ENCODE measurements at regions not wholly inside any gene's neighbourhood (a gene's known extent, or its start where the extent isn't known, plus 50 kb on each side); places are given as distances from the start of the nearest gene placed in this dataset.

DNA sequence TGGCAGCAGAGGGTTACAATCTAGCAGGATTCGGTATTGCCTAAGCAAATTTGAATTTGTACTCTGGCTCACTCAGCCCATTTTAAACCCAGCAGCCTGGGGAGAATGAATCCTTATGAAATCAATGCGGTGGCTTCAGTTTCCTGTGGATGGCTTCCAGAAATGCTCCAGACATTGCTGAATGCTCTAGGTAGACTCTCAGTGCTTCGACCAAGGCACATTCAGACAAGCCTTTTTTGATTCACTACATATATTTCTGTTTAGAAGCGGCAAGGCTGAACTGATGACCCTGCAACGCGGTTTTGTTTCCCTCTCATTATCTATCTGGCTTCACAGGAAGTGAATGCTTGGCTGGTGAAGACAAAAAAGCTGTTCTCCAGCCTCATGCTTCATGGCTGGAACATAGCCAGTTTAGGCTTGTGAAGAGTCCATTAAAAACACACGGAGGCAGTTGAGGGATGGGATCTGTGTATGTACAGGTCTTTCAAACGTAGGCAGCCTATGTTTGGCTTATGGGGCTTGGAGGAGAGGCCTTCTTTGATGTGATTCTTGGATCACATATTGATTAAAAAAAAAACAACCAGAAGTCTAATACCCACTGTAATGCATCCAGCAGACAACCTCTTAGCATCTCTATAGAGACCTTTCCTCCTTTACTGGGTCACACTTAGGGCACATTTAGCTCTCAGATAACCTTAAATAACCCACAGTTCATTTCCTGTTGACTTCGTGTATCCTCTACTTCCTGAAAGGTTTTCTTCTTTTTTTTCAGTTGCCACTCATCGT, 400.2 kb upstream of the TBL1XR1 start:
- peak; percentile 86 to 92 (median 87) for DNase-seq

DNA sequence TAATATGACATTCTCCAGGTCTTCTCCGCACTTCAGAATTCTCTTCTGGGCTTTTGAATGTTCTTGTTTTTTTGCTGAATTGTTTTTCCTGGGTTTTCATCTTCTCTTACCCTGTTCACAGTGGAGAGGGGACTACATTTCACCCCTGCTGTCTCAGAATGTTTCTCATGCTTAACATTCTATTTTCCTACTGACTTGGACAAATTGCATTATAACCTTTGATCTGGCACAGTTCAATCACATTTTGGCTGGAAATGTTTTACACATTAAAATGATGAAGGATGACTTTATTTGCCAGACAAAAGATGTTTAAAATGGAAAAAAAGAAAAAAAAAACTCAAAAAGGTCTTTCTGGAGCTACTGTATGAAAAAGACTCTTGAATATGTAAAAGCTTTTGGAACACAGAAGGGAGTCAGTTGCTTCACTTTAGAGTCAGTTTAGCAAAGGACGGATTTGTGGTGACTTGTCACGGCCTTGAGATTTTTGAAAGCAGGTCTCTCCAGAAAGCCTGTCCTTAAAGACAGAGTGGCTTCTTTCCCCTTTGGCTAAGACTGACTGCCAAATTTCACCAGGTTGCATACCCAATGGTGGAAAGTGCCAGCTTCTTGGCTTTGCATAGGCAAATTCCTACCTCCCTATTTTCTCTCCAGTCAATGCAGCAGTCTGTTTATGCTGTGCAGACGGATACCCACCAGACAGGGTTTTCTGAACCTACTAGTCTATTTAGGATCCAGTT, 401.0 kb upstream of the TBL1XR1 start:
- peak in 1 of 3 donors; percentile 56 for DNase-seq

- DNase-seq, result no peak
These were observed 402.0 kb upstream of the TBL1XR1 start for GRCh38 chr3:177599326-177599725.

GRCh38 chr3:177599837-177600236, 402.6 kb upstream of the TBL1XR1 start:
- no peak for DNase-seq

DNA sequence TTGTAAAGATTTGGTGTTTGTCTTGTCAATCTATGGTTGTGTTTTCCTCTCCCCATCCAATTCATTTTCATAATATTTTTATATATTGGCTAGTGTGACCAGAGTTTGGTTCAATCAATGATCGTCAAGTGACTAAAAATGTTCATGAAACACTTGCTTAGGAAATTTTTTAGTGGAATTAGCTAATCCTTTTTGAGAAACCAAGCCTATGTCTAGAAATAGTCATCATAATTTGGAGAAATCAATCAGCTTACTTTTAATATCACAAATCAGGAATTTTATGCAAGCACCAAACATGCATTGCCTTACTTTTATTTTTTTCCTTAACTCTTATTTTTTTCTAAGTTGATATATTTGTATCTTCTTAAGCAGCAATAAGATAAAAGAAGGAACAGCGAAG, 403.1 kb upstream of the TBL1XR1 start:
- DNase-seq, result no peak

- DNase-seq, result no peak
These were observed 403.9 kb upstream of the TBL1XR1 start for GRCh38 chr3:177601152-177601551.

DNA sequence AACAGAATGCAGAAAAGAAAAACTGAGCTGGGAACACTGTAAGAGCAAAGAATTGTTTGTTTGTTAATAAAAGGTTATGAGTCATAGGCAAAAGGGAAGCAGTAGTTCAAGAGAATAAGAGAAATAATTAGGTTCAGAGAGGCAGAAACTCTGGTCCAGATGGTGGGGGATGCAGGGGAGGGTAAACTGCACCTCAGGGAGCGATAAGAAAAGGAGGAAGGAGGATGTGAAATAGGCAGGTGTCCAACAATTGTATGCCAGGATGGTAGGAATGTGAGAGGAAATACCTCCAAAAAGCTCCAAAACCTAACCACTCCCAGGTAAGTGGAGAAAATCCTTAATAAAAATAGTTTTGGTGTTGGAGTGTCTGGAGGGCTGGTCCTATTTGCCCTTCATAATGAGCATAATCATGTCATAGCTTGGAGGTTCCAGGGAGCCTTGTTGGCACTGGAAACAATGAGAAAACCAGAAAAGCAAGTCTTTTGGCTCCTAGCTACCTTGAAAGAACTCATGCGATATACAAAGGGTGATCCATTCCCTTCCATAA, 405.4 kb upstream of the TBL1XR1 start:
- DNase-seq, result no peak

DNA sequence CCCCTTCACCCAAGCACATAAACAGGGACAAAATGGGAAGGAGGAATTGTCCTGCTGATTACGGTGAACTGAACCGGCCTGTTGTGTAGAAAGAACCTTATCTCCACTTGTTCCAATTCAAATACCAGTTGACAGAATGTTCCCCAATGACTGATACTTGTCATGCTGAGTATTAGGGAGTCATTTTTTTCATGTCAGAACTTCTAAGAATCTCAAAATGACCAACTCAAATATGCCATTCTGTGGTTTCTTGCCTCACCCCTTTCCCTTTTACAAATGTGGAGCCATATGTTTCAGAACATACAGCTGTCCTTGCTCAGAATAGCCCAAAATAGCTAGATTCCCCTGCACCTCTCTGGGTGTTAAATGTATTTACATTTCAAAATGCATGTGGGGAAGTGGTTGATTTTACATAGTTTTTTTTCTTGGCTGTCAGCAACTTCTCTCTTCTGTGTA, 405.9 kb upstream of the TBL1XR1 start:
- no peak for DNase-seq

GRCh38 chr3:177604181-177604580, 406.9 kb upstream of the TBL1XR1 start:
- no peak for DNase-seq

DNA sequence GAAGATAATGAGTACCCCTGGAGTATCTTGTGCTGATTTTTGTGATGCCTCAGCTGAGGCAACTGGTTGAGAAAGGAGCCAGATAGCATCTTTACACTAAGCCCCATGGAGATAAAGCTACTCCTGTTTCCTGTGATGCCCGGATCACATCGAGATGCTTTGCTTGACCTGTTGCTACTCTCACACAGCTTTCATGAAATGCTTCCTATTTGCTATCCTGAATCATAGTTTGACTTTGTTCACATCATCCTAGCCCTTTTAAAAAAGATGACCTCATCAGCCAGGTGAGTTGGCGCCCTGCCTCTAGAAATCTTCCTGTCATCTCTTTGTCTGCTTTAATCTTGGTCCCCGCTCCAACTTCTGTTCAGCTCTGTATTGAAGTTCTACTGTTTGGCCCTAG, 409.6 kb upstream of the TBL1XR1 start:
- DNase-seq, result no peak

DNA sequence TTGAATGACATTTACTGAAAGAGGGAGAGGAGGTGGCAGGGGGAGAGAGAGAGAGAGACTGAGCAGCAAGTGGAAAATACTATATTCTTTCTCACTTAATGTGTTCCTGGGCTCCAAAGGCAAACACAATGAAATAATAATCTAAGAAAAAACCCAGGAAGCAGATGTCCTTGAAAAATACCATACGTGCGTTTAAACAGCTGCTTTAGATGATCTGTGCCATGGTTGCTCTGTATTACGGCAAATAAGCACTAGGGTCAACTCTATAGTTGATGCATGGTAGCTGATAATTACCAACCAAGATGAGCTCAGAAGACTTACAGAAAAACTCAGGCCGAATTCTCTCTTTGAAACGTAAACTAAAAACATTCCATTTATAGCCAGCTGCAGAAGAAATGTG, 410.3 kb upstream of the TBL1XR1 start:
- no peak for DNase-seq

DNA sequence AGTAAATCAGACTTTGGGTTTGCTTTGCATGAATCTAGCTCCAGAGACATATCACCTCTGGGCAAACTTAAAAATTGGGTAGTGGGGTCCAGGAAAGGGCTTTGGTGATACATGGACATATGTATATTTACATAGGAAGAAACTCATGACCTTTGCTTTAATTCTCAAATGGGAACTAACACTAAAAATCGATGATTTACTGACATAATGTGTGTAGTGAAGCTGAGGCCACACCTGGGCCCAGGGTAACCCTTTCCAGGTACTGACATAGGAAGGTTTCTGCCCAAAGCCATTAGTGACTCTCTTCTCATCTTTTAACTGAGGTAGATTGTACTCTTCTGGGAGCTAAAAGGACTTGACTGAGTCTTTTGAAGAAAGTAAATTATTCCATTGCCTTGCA, 411.2 kb upstream of the TBL1XR1 start:
- no peak for DNase-seq

DNA sequence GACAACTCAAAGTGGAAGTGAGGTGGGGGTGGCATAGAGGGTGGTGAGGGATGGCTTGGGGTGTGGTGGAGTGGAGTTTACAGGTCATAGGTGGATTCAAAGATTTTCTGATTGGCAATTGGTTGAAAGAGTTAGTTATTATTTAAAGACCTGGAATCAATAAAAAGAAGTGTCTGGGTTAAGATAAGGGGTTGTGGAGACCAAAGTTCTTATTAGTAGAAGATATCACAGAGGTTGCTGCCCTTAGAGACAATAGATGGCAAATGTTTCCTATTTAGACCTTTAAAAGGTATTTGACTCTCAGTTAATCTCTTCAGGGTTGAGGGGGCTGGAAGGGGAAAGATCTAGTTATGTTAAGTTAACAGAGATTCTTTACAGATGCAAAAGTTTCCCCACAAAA, 412.3 kb upstream of the TBL1XR1 start:
- no peak for DNase-seq

DNA sequence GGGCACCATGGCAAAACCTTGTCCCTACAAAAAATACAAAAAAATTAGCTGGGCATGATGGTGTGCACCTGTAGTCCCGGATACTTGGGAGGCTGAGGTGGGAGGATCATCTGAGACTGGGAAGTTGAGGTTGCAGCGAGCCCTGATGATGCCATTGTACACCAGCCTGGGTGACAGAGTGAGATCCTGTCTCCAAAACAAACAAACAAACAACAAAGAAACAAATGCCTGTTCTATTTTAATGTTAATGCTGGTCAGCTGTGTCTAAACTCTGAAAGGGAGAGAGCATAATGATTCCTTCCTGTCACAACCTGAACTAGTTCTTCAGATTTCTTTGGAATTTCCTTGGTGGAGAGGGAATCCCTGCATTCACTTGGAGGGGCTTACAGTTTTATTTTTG, 413.0 kb upstream of the TBL1XR1 start:
- DNase-seq, result no peak

GRCh38 chr3:177610686-177611633, 413.7 kb upstream of the TBL1XR1 start:
- DNase-seq, result peak in 1 of 3 donors; percentile 64

- peak in 1 of 3 donors; percentile 69 for DNase-seq
These were observed 414.6 kb upstream of the TBL1XR1 start for GRCh38 chr3:177611752-177612334.

DNA sequence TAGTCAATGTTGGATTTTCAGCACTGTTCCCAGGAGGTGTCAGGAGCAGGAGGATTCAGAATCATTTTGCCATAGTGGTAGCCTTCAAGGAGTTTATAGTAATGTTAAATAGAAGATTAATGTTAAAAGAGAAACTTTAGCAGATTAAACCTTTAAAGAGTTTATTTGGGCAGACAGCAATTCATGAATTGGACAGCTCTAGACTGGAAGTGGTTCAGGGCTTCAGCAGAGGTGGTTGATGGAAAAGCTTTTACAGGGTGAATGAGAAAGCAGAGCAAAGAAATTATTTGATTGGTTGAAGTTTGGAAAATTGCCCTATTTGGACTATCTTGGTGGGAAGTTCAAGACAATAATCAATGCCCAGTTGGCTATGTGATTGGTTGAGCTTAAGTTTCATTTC, 416.6 kb upstream of the TBL1XR1 start:
- no peak for DNase-seq

DNA sequence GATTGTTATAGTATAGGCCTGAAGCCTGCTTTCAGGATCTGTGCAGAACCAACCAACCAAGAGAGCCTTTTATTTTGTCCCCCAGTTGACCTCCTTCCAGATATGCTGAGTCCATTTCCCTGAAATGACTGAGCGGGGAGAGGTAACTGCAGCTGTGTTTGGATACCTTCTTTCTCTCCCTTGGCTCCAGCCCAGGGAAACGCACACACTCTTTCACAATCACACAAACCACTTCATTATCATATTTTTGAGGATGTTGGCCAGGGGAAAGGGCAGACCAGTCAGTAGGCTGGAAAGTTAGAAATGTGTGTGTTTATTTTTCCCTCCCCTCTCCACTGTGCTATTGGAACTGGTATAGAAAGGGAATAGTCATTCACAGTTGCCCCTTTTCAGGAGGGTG, 417.7 kb upstream of the TBL1XR1 start:
- DNase-seq, result peak; percentile 75 to 86 (median 75)

DNA sequence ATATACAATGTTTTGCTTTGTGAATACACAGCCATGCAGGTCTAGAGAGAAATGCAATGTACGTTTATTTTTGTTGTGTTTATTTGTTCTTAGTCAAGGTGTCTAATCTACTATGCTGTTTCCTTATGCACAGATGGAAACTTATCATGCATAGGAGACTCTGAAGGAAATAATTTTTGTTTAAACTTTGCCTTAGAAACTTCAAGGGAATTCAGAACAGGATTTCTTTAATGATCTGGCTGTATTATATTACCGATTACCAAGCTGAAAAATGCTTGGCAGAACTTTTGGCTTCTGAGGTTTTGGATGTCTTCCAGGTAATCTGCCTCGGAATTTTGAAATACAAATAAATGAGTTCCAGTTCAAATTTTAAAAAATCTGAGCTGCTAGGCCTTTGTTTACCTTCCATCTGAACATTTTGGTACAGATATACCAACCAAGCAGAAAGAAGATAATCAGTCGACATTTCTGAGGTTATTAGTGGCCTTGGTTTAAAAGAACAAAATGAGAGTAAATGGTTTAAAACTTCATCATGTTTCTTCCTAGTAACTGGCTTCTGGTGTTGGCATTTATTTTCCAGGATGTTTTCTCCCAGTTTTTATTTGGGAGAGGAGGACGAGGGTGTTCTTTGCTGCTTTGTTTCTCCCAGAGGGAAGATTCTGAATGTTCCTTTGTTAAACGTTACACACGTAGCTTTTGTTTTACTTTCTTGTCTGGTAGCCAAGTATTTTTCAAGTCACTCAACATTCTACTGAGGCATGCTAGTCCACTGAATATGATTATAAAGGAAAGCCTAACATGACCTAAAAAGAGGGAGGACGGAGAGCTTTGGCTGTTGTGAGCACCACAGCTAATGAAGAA, 421.8 kb upstream of the TBL1XR1 start:
- DNase-seq, result peak in 2 of 3 donors; percentile 50 to 58

- no peak for DNase-seq
These were observed 422.8 kb upstream of the TBL1XR1 start for GRCh38 chr3:177620073-177620472.
